HG02840 (cell line): ENCODE measurements at regions not wholly inside any gene's neighbourhood (a gene's known extent, or its start where the extent isn't known, plus 50 kb on each side); places are given as distances from the start of the nearest gene placed in this dataset.

Experiments used
- ATAC-seq: cut with Tn5 transposase; IDR thresholded peaks from one replicate; pipeline ENCODE4 v1.9.1; 2021; ENCODE audit warnings: mild to moderate bottlenecking, moderate library complexity, moderate number of reproducible peaks; ENCODE audit not compliant: unreplicated experiment, low FRiP score

- ATAC-seq: no peak
Observed at GRCh38 chr4:156596706-156597329, 374.8 kb downstream of the PDGFC start.

GRCh38 chr4:156596026-156596425, 375.6 kb downstream of the PDGFC start:
- ATAC-seq: no peak

GRCh38 chr4:156595041-156595440, 376.6 kb downstream of the PDGFC start:
- ATAC-seq: no peak

- no peak for ATAC-seq
Observed at GRCh38 chr4:156594624-156595023, 377.0 kb downstream of the PDGFC start.

- ATAC-seq: no peak
Observed at GRCh38 chr4:156593464-156593863, 378.1 kb downstream of the PDGFC start.

- ATAC-seq: no peak
Observed at GRCh38 chr4:156591679-156592078, 379.9 kb downstream of the PDGFC start.

GRCh38 chr4:156584100-156584499, 387.5 kb downstream of the PDGFC start:
- no peak for ATAC-seq

GRCh38 chr4:156583265-156583664, 388.3 kb downstream of the PDGFC start:
- no peak for ATAC-seq

GRCh38 chr4:156581282-156582063, 390.1 kb downstream of the PDGFC start:
- no peak for ATAC-seq

- no peak for ATAC-seq
Observed at GRCh38 chr4:156578713-156579112, 392.9 kb downstream of the PDGFC start.

GRCh38 chr4:156578005-156578404, 393.6 kb downstream of the PDGFC start:
- ATAC-seq: no peak

GRCh38 chr4:156576946-156577345, 394.7 kb downstream of the PDGFC start:
- no peak for ATAC-seq

- ATAC-seq: no peak
Observed at GRCh38 chr4:156575430-156576073, 396.0 kb downstream of the PDGFC start.

- no peak for ATAC-seq
Observed at GRCh38 chr4:156571146-156571545, 400.5 kb downstream of the PDGFC start.

GRCh38 chr4:156569535-156569934, 402.1 kb downstream of the PDGFC start:
- no peak for ATAC-seq

- no peak for ATAC-seq
Observed at GRCh38 chr4:156568484-156568883, 403.1 kb downstream of the PDGFC start.

GRCh38 chr4:156568041-156568440, 403.6 kb downstream of the PDGFC start:
- no peak for ATAC-seq

- no peak for ATAC-seq
Observed at GRCh38 chr4:156560701-156561100, 410.9 kb downstream of the PDGFC start.

- no peak for ATAC-seq
Observed at GRCh38 chr4:156559346-156559745, 412.3 kb downstream of the PDGFC start.

- ATAC-seq: no peak
Observed at GRCh38 chr4:156558373-156559025, 413.1 kb downstream of the PDGFC start.

GRCh38 chr4:156557920-156558319, 413.7 kb downstream of the PDGFC start:
- no peak for ATAC-seq
